ENCODE measurements at regions not wholly inside any gene's neighbourhood (a gene's known extent, or its start where the extent isn't known, plus 50 kb on each side); places are given as distances from the start of the nearest gene placed in this dataset.

DNA sequence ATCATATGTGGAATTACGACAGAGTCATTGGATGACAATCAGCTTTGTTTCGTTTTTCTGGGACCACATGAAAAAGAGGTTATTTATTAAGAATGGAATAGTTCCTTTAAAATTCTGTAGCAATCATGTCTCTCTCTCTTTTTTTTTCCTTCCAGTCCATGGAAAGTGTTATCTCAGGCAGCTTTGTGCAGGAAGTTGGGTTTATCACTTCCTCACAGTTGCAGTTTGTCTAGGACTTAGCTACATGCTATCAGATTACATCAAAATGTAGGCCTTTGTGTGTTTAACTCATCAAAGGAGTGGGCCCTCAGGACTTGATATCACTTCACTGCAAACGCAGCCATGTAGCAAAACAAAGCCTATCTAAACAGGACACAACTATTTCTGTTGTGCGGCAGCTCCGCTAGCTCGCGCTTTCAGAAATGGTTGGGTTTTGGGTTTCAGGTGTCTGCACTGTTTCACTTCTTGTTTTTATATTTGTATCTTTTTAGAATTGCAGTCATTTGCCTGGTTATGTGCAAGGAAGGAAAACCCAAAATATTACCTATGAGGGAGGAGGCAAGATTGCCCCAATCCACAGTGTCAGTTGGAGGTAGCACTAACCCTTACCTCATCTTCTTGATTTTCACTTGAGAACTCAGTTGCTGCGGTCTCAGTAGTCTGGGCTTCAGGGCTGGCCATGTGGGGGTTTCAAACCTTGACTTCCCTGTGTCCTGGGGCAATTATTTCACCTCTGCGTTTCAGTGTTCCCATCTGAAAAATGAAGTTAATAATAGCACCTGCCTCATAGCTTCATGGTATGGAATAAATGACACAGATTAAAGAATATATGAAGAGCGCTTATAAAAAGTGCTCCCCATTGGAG lies 66.7 kb downstream of the HHEX start (continued):
- no peak; the same call in 1 of the 2 replicates for TF ChIP-seq RB1 (IDR thresholded peaks at IDR 0.05; ENCODE audit: low read depth)
- no peak for TF ChIP-seq PTRF (tag; IDR thresholded peaks at IDR 0.05)
- 0 out of 2 replicates have a peak, but pooled peaks have one; percentile 31 for TF ChIP-seq GTF2E2 (tag; IDR thresholded peaks at IDR 0.05)
- TF ChIP-seq ZNF589 (CRISPR knock-in tag; IDR thresholded peaks at IDR 0.05; ENCODE audit: low read depth) = peak; percentile 84
- no peak for TF ChIP-seq FOS (IDR thresholded peaks at IDR 0.05; ENCODE audit: extremely low read depth, insufficient read length)
- no peak for TF ChIP-seq ZNF165 (CRISPR knock-in tag; IDR thresholded peaks at IDR 0.05; ENCODE audit: borderline replicate concordance)
- no peak for TF ChIP-seq ZNF583 (CRISPR knock-in tag; IDR thresholded peaks at IDR 0.05)
- peak; percentile 70 for TF ChIP-seq MEIS2 (IDR thresholded peaks at IDR 0.05; ENCODE audit: partially characterized antibody)
- TF ChIP-seq, protein P1, sequence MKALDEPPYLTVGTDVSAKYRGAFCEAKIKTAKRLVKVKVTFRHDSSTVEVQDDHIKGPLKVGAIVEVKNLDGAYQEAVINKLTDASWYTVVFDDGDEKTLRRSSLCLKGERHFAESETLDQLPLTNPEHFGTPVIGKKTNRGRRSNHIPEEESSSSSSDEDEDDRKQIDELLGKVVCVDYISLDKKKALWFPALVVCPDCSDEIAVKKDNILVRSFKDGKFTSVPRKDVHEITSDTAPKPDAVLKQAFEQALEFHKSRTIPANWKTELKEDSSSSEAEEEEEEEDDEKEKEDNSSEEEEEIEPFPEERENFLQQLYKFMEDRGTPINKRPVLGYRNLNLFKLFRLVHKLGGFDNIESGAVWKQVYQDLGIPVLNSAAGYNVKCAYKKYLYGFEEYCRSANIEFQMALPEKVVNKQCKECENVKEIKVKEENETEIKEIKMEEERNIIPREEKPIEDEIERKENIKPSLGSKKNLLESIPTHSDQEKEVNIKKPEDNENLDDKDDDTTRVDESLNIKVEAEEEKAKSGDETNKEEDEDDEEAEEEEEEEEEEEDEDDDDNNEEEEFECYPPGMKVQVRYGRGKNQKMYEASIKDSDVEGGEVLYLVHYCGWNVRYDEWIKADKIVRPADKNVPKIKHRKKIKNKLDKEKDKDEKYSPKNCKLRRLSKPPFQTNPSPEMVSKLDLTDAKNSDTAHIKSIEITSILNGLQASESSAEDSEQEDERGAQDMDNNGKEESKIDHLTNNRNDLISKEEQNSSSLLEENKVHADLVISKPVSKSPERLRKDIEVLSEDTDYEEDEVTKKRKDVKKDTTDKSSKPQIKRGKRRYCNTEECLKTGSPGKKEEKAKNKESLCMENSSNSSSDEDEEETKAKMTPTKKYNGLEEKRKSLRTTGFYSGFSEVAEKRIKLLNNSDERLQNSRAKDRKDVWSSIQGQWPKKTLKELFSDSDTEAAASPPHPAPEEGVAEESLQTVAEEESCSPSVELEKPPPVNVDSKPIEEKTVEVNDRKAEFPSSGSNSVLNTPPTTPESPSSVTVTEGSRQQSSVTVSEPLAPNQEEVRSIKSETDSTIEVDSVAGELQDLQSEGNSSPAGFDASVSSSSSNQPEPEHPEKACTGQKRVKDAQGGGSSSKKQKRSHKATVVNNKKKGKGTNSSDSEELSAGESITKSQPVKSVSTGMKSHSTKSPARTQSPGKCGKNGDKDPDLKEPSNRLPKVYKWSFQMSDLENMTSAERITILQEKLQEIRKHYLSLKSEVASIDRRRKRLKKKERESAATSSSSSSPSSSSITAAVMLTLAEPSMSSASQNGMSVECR (CRISPR knock-in tag; IDR thresholded peaks at IDR 0.05) = no peak
- no peak for TF ChIP-seq SRSF3 (IDR thresholded peaks at IDR 0.05; ENCODE audit: insufficient read depth, low read length)
- TF ChIP-seq HDAC8 (tag; IDR thresholded peaks at IDR 0.05) = no peak
- TF ChIP-seq KLF1 (tag; IDR thresholded peaks at IDR 0.05) = no peak
- TF ChIP-seq BRD9 (IDR thresholded peaks at IDR 0.05; ENCODE audit: low read depth, partially characterized antibody) = peak; percentile 90
- peak; percentile 75 for TF ChIP-seq CXXC5 (CRISPR knock-in tag; IDR thresholded peaks at IDR 0.05)
- peak; percentile 25; the same call in 1 of the 2 replicates for TF ChIP-seq CBX5 (IDR thresholded peaks at IDR 0.05; ENCODE audit: borderline replicate concordance, low read depth)
- TF ChIP-seq THRAP3 (IDR thresholded peaks at IDR 0.05; ENCODE audit: borderline replicate concordance) = no peak
- TF ChIP-seq, protein P2, sequence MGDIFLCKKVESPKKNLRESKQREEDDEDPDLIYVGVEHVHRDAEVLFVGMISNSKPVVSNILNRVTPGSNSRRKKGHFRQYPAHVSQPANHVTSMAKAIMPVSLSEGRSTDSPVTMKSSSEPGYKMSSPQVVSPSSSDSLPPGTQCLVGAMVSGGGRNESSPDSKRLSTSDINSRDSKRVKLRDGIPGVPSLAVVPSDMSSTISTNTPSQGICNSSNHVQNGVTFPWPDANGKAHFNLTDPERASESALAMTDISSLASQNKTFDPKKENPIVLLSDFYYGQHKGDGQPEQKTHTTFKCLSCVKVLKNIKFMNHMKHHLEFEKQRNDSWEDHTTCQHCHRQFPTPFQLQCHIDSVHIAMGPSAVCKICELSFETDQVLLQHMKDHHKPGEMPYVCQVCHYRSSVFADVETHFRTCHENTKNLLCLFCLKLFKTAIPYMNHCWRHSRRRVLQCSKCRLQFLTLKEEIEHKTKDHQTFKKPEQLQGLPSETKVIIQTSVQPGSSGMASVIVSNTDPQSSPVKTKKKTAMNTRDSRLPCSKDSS (IDR thresholded peaks at IDR 0.05; ENCODE audit: low read depth, partially characterized antibody) = no peak
- no peak for TF ChIP-seq ZBTB17 (CRISPR knock-in tag; IDR thresholded peaks at IDR 0.05)
- TF ChIP-seq, protein P3, sequence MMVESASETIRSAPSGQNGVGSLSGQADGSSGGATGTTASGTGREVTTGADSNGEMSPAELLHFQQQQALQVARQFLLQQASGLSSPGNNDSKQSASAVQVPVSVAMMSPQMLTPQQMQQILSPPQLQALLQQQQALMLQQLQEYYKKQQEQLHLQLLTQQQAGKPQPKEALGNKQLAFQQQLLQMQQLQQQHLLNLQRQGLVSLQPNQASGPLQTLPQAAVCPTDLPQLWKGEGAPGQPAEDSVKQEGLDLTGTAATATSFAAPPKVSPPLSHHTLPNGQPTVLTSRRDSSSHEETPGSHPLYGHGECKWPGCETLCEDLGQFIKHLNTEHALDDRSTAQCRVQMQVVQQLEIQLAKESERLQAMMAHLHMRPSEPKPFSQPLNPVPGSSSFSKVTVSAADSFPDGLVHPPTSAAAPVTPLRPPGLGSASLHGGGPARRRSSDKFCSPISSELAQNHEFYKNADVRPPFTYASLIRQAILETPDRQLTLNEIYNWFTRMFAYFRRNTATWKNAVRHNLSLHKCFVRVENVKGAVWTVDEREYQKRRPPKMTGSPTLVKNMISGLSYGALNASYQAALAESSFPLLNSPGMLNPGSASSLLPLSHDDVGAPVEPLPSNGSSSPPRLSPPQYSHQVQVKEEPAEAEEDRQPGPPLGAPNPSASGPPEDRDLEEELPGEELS (CRISPR knock-in tag; IDR thresholded peaks at IDR 0.05; ENCODE audit: borderline replicate concordance) = no peak
- TF ChIP-seq, protein P4, sequence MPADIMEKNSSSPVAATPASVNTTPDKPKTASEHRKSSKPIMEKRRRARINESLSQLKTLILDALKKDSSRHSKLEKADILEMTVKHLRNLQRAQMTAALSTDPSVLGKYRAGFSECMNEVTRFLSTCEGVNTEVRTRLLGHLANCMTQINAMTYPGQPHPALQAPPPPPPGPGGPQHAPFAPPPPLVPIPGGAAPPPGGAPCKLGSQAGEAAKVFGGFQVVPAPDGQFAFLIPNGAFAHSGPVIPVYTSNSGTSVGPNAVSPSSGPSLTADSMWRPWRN (IDR thresholded peaks at IDR 0.05; ENCODE audit: low read depth) = peak; percentile 85

All from K562 (cell line).